SK-MEL-5 (cell line): ENCODE measurements at regions not wholly inside any gene's neighbourhood (a gene's known extent, or its start where the extent isn't known, plus 50 kb on each side); places are given as distances from the start of the nearest gene placed in this dataset.
"Not testable (repeated sequence)": the region's sequence is repeated elsewhere in the genome, so short reads cannot be mapped to it uniquely, and the experiment has no call there.

Experiments
- DNase-seq: peaks from one replicate; pipeline ENCODE4 v3.0.0-alpha.2; 2016; ENCODE audit warnings: low read depth, low spot score
- in situ Hi-C: cut with HindIII; loops from 2 replicates; pipeline ENCODE4 v1.10.0; 2016; ENCODE audit warnings: low sequenced_read_pairs, high pct_unique_total_duplicates, low pct_unique_long_range_greater_than_20kb

DNA sequence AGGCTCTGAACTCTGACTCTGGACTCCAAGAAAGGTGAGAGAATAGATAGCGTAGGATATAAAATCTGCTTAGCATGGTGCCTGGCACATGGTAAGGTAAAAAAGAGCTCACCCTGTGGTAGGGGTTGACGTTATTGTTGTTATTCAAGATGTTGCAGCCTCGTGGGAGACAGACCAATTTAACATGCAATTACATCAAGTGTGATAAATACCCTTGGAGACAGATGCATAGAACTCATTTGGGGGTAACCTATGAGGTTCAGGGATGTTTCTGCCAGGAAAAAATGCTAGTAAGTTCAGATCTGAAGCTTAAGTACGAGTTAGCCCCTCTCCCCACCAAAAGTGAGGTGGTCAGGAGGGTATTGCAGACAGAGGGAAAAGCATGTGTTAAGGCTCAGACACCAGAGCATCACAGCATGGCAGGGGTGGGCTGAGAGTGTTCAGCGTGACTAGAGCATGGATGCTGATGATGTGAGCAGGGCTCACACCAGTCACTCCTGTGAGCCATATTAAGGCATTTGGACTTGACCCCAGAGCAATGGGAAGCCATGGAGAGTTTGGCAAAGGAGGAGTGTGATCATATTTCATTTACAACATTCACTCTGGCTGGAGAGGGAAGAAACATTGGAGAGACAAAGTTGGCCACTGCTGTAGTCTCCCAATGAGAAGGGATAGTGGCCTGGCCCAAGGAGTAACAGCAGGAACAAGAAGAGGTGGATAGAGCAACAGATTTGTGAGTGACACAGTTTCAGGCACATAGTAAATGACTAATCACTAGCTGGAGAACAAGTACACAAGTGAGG is 181.0 kb downstream of the UACA start:
- no peak for DNase-seq
- in situ Hi-C loops, result no loop called here

DNA sequence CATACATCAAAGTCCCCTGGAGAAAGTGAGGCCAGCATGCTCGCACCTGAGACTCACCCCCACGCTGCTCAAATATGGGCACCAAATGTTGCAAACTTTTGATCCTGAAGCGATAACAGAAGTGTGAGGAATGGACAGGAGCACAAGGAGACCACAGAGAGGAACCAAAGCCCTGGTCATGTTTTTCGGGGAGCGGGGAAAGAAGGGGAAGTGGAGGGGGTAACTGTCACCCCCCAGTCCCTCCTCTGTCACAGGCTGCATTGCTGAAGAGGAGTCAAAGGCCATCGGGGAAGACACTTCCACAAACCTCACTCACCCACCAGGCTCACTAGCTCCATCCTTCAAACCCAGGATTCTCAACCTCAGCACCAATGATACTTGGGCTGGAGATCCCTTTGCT is 182.4 kb downstream of the UACA start:
- no peak for DNase-seq
- in situ Hi-C loops, result no loop called here

DNA sequence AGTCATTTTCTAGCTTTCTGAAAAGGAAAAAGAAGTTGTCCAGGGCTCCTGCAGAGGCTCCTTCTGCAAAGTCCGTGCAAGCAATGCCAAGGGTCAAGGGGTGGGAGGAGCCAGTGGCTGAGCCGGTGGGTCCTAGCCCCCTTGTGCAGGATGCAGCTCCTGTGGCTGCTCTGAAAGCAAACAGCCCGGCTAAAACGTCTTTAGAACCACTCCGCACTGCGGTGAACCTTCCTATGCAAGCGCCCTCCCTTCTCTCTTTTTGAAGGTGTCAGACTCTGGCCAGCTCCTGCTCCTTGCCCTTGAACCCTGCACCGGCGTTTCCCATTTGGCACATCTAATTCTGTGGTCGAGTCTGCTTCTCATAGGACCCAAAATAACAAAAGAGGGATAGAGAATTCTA is 183.1 kb downstream of the UACA start:
- DNase-seq, result no peak
- in situ Hi-C loops, result no loop called here

DNA sequence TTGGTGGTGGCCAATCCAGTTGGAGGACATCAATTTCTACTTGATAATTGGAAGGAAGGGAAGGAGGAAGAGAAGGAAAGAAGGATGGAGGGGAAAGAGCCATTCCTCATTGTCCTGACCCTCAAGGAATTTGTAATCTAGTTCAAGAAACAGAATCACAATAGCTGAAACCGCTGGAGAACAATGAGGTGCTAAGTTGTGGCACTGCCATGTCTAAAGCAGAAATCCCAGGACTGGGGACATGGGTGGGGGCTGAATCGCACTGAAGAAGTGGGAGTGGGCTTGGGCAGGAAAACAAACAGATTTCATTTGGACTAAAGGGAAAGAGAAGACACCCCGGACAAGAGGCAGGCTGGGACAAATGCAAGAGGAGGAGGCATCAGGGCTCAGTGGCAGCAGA is 183.6 kb downstream of the UACA start:
- in situ Hi-C loops, result no loop called here
- no peak for DNase-seq

DNA sequence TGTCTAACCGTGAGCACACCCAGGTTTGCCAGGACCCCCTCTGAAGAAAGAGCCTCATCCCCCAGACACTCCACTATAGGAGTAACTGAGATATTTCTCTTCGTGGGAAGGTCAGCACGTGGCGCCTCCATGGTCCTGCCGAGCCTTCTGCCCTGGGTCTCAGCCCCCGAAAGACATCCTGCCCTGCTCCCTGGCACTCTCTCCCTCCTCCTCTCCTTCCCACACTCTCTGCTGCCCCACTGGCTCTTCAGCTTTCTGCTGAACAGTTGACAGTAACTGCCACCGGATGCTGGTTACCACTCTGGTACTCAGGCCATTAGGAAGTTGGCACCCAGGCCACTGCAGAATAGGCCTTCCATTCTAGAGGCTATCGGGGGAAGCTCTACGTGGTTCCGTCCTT is 185.2 kb downstream of the UACA start:
- in situ Hi-C loops, result no loop called here
- no peak for DNase-seq

DNA sequence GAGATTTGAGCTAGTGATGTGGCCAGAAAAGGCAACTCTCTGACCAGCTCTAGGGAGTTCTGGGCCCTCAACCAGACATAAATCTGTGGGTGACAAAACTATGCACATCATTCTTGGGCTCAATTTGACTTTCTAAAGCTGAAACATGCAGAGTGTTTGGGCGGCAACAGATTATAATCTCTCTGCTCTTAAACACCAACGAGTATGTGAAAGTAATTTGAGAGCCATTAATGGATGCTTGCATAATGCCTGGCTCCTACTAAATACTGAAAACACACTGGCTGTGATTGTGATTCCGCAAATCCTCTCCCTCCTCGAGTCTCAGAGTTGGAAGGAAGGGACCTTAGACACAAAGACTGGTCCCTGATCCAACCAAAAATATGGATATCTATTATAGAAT is 186.7 kb downstream of the UACA start:
- DNase-seq, result no peak
- in situ Hi-C loops, result no loop called here

DNA sequence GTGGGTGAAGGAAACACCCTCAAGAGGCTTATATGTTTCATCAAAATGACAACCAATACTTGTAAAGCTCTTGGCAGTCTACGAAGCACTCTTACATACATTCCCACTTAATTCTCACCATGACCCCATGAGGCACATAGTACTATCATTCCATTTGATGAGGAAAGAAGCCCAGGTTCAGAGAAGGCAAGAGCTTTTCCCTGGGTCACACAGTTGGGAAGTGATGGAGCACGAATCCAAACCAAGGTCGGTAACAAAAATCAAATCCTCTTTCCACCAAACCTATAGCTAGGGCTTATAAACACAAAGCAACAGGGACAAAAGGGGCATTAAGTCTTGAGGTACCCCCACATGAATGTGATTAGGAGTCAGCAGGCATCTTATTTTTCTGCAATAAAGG is 187.1 kb downstream of the UACA start:
- in situ Hi-C loops, result no loop called here
- DNase-seq, result no peak

DNA sequence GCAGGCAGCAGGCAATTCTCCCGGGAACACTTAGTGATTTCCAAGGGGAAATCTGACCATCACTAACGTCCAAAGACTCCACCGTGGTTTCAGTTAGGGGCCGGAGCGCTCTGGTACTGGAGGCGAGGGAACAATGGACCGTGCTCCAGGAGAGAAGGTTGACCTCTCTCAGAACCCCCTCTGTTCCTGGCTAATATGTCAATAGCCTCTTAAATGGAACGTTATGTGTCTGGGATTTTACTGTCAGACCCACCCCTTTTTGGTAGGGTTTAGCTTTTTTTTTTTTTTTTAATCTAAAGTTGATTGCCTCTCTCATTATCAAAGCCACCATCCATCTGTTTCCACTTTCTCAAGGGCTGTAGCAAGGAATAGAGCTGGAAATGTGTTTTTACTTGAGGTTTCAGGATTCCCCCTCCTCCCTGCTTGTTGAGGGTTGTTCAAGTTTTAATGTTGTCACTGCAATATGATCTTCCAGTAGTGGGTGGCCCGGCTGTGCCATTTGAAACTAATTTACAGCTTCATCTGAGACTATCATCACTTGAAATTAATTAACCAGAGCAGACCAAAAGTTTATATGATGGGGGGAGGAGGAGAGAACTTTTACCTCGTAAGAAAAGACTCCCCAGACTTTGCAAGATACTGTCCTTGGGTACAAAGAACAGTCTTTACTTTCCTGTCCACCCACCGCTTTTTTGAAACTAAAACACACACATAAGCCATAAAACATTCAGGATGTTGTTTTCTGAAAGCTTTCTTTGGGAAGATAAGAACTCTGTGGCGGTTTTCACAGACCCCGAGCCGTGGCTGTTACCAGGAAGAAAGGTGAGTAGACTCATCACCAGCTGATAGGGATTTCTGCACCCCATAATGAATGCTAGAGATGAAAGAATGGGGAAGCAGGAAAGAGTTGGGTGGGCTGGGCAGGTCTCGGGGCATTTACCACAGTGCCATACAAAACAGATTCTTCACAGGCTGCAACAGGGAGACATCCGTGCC is 187.8 kb downstream of the UACA start:
- DNase-seq, result no peak
- in situ Hi-C loops, result no loop called here

DNA sequence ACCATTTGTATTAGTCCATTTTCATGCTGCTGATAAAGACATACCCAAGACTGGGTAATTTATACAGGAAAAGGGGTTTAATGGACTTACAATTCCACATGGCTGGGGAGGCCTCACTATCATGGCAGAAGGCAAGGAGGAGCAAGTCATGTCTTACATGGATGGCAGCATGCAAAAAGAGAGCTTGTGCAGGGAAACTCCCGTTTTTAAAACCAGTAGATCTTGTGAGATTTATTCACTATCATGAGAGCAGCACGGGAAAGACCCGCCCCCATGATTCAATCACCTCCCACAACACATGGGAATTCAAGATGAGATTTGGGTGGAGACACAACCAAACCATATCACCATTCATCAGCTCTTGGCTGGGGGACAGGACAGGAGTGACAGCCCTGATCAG is 189.0 kb downstream of the UACA start:
- in situ Hi-C loops, result not testable (repeated sequence)
- DNase-seq, result peak; percentile 8

DNA sequence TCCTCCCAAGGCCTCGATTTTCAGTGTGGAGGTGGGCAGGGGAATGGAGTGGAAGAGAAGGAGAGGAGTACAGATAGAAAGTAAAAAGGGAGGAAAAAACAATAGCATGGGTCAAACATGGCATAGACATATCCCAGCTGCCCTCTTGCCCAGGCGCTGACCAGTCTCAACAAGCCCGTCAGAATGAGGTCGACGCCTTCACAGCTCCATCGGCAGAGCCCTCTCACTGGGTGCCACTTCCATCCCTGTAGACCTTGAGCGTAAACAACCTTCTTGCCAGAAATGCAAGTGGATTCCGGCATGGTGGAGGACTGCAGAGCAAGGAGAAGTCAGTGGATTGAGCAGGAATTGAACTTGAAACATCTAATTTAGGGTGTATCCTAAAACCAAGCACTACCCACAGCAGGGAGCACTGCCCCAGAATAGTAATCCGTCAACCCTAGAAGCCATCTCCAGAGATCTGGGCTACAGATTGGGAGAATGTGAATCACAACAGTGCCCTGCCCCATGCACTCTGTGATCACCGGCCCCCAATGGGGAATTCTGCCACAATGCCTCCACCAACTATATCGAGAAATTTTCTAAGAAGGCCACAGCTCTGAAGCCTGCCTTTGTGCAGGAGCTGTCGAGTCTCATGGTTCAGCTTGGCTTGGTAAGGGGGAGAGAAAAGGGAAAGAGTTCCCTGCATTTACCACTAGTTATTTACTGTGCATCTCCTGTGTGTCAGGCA is 190.1 kb downstream of the UACA start:
- in situ Hi-C loops, result no loop called here
- no peak for DNase-seq

DNA sequence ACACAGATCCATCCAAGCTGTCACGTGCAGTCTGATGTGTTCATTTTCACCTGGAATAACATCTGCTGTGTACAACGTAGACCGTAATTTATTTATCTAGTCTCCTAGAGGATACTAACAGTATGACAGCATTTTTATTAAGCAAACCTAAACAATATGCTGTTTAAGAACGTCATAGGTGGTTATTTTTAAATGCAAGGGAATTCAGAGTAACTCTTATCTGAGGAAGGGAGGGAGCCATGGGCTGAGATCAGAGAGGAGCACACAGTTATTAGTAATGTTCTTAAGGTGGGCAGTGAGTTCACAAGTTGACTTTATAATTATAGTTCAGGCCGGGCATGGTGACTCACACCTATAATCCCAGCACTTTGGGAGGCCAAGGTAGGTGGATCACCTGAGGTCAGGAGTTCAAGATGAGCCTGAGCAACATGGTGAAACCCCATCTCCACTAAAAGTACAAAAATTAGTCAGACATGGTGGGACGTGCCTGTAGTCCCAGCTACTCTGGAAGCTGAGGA is 193.6 kb downstream of the UACA start:
- in situ Hi-C loops, result no loop called here
- DNase-seq, result no peak

DNA sequence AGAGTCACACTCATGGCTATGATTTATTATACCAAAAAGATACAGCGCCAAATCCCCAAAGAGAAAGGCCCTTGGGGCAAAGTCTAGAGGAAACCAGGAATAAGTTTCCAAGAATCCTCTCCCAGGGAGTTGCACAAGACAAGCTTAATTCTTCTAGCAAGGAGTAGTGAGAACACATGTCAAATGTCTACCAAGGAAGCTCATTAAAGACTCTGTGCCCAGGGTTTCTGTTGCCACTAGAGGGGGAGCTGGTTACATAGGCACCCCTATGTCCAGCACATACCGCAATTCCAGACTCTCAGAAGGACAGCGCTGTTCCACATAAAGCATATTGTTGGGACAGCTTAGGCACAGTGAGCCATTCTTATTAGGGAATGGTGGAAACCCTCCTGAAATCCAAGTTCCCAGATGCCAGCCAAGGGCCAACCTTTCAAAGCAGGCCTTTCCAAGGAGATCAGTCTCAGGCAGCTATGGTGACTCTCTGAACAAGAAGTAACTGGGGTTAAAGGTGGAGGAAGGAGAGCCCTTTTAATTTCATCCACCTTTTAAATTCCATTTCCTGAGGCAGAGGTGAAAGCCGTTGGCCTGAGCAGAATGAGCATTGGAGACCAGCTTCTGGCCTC is 194.2 kb downstream of the UACA start:
- in situ Hi-C loops, result no loop called here
- DNase-seq, result peak; percentile 74

DNA sequence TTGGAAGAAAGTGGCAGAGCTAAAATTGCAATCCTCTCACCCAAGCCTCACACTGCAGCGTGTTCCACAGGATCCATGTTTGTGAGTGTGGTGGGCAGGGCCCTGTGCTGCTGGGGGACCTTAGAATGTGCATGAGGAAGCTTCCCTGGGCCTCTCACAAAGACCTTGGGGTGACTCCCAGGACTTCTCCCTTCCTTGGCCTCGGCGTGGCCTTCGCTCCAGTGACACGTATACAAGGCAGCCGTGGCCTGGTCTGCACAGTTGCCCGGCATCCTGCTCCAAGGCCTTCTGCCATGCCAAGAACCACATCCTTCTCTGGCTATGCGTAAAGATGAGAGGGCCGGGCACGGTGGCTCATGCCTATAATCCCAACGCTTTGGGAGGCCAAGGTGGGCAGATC is 196.4 kb downstream of the UACA start:
- DNase-seq, result no peak
- in situ Hi-C loops, result no loop called here

DNA sequence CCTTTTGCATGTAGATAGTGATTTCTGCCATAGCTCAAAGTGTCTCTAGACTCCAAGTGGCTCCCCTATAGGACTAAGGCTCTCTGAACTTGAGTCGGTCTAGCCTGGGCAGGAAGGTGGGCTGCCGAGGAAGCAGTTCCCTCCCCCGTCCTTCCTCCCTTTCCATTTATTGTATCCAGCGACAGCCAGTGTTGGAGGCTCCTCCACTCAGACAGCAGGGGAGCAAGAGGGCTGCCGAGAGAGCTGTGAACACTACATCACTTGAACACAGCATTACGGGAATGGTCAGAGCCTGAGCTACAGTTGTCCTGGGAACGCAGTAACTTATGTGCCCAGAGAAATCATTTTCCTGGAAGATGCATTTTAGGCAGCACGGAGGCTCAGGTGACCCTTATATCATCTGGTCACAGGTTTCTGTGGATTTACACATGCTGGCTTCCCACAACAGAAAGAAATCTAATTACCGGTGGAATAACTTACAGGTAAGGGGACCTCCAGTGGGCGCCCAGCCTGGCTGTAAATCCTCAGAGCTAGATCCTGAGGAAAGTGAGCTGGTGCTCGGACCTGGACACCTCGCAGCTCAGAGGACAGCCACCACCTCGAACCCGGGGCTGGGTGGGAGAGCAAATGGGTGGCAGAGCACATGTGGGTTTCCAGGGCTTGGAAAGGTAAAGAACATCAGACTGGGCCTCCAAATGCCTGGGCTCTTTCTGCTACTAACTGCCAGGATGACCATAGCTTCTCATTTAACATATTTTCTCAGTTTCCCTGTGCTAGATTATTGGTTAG is 197.1 kb downstream of the UACA start:
- peak; percentile 14 for DNase-seq
- in situ Hi-C loops, result no loop called here

DNA sequence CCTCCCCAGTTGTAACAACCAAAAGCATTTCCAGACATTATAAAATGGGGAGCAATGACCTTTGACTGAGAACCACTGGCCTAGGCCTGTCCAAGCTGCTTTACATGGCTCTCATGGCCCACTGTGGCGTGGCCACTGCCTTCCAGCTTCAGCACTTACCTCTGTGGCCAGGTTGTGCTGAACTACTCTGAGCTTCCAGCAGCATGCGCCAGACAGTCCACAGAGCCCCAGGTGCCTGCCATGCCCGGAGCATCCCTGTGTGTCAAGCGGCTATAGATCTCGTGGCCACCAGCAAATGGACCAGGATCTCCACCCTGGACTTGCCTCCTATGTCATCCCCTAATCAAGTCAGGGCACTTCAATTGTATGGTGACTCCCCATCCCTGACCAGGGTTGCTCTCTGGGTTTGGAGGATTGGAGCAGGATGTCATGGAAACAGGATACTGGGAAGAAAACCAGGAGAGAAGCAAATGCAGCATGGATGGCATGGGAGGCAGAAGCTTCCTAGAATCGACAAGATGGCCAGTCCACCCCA is 199.7 kb downstream of the UACA start:
- in situ Hi-C loops, result no loop called here
- DNase-seq, result no peak

DNA sequence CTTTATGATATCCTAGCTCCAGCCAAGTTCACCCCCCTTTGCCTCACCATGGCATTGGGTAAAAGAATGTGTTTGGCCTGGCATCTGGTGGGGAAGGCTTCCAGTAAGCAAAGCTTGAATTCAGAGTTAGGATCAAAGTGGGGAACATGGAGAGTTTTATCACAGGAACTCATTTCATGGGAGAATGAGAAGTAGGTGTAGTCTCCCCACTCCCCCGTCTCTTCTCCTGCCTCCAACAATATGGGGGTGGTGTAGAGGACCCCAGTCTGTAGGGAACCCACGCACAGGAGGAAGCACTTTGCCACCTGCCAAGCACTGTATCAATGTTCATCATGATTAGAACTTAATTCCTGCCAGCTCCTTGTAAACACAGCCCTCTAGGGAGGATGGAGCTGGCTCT is 200.5 kb downstream of the UACA start:
- in situ Hi-C loops, result no loop called here
- DNase-seq, result no peak

DNA sequence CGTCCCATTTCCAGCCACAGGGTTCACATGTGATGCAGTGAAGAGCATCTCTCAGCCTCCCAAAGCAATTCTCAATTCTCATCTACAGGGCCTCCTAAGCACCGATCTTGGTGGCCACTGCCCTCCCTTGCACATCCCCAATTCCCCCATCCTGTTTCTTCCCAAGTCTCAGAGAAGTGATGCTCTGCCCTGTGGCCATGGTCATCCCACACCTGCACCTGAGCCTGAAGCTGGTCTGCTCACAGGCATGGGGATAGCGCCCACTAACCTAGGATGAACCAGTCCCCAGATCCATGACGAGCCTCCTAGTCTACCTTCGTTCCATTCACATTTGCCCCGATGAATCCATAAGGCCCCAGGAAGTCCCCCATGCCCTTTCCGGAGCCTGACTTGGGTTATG is 201.5 kb downstream of the UACA start:
- DNase-seq, result no peak
- in situ Hi-C loops, result no loop called here
